HepG2 (cell line): ENCODE measurements at regions not wholly inside any gene's neighbourhood (a gene's known extent, or its start where the extent isn't known, plus 50 kb on each side); places are given as distances from the start of the nearest gene placed in this dataset.

Experiments
- ATAC-seq: fragments of 200-7000 bp; cut with Tn5 transposase; 3 replicates; pipeline ENCODE4 v1.9.1; 2020; ENCODE audit warnings: mild to moderate bottlenecking, moderate library complexity
- BruUV-seq: library from RNA; stranded (reverse); fragments of 400-500 nt; replicated peaks from 2 replicates; lab custom pipeline; 2021; lab: Mats Ljungman, UMichigan
- CTCF ChIA-PET: fragments of 300-600 bp; formaldehyde crosslinking; extraction: SDS; loops from one replicate; lab custom pipeline; 2021; ENCODE audit warnings: low total read pairs, inconsistent platforms, low intra/inter-chr PET ratio; lab: Yijun Ruan, JAX
- POLR2A ChIA-PET: fragments of 350-600 bp; sonication (Branson Sonifier 250); formaldehyde crosslinking; loops from one replicate; lab custom pipeline; 2020; ENCODE audit warnings: antibody characterized with exemption, inconsistent platforms; lab: Yijun Ruan, JAX
- DNase-seq: peaks from one replicate; pipeline ENCODE4 v3.0.0-alpha.2; 2015; ENCODE audit warnings: low spot score
- FAIRE-seq: peaks from 3 replicates; lab custom pipeline; 2011; peaks lifted over from hg19 to GRCh38; lab: Jason Lieb, UNC
- H2AFZ ChIP-seq: one replicate; pipeline ENCODE4 v1.6.1; 2011; ENCODE audit warnings: low read length, inconsistent platforms
- H3K27ac ChIP-seq: fragments of 300-600 bp; 3 replicates; pipeline ENCODE4 v1.8.0; 2011; ENCODE audit warnings: mixed run types, mild to moderate bottlenecking, mixed read lengths, low read length, inconsistent platforms; ENCODE audit not compliant: insufficient read depth; ENCODE audit errors: extremely low read length
- H3K27me3 ChIP-seq, 2 experiments: fragments of 200-600 bp in 1 of 2; 2 replicates in 1 of 2; 3 replicates in 1 of 2; pipeline versions ENCODE4 v1.6.0 to v1.8.0; 2011; ENCODE audit warnings: low read length in 2 of 2, mild to moderate bottlenecking in 2 of 2, moderate library complexity in 2 of 2, inconsistent platforms in 1 of 2; ENCODE audit not compliant: insufficient read depth in 2 of 2, control insufficient read depth in 1 of 2
- H3K36me3 ChIP-seq, 2 experiments: fragments of 200-600 bp in 1 of 2; replicated peaks in 1 of 2; 2 replicates in 1 of 2; 3 replicates in 1 of 2; pipeline versions ENCODE4 v1.5.1 to v1.8.0; 2011; ENCODE audit warnings: low read length in 2 of 2, inconsistent platforms in 1 of 2; ENCODE audit not compliant: insufficient read depth in 2 of 2, control insufficient read depth in 1 of 2
- H3K4me1 ChIP-seq: 2 replicates; pipeline ENCODE4 v1.5.1; 2012; ENCODE audit warnings: low read length, inconsistent platforms; ENCODE audit not compliant: insufficient read depth
- H3K4me2 ChIP-seq: 2 replicates; pipeline ENCODE4 v1.6.0; 2011; ENCODE audit warnings: low read depth, low read length, inconsistent platforms
- H3K4me3 ChIP-seq, 3 experiments: fragments of 200-600 bp in 1 of 3; sonication (generic), shearing (Covaris generic) in 1 of 3; replicated peaks in 1 of 3; 2 replicates each; pipeline ENCODE4 v1.5.1; 2011 to 2016; ENCODE audit warnings: low read length in 3 of 3, inconsistent platforms in 2 of 3, low read depth in 2 of 3, mild to moderate bottlenecking in 2 of 3, control low read depth in 1 of 3, mixed read lengths in 1 of 3; ENCODE audit not compliant: insufficient read depth in 1 of 3
- H3K79me2 ChIP-seq: one replicate; pipeline ENCODE4 v1.6.1; 2011; ENCODE audit warnings: low read length, inconsistent platforms; ENCODE audit not compliant: insufficient read depth
- H3K9ac ChIP-seq: 2 replicates; pipeline ENCODE4 v1.6.0; 2011; ENCODE audit warnings: mild to moderate bottlenecking, low read depth, low read length, inconsistent platforms; ENCODE audit not compliant: insufficient read depth
- H3K9me3 ChIP-seq: 2 replicates; pipeline ENCODE4 v1.5.1; 2012; ENCODE audit warnings: mild to moderate bottlenecking, low read length
- H4K20me1 ChIP-seq: 2 replicates; pipeline ENCODE4 v1.6.0; 2011; ENCODE audit warnings: inconsistent platforms, mild to moderate bottlenecking, low read length, moderate library complexity; ENCODE audit not compliant: insufficient read depth
- ATF7-NPFF ChIP-seq: sonication (generic); formaldehyde crosslinking; IDR thresholded peaks from 2 replicates; pipeline ENCODE4 v1.8.1; 2023; ENCODE audit warnings: mild to moderate bottlenecking, low read depth, missing genetic modification reagents, moderate library complexity
- E2F1 ChIP-seq: sonication (generic); formaldehyde crosslinking; IDR thresholded peaks from 2 replicates; pipeline ENCODE4 v1.5.0; 2020; ENCODE audit warnings: missing genetic modification reagents
- GFI1 ChIP-seq: sonication (generic); formaldehyde crosslinking; IDR thresholded peaks from 2 replicates; pipeline ENCODE4 v1.5.0; 2020; ENCODE audit warnings: missing genetic modification reagents, mild to moderate bottlenecking, borderline replicate concordance
- PHF21A ChIP-seq: sonication (generic); formaldehyde crosslinking; IDR thresholded peaks from 2 replicates; pipeline ENCODE4 v1.5.0; 2020; ENCODE audit warnings: mild to moderate bottlenecking, missing genetic modification reagents
- PREB ChIP-seq: sonication (generic); formaldehyde crosslinking; IDR thresholded peaks from 2 replicates; pipeline ENCODE4 v1.4.0; 2020; ENCODE audit warnings: missing genetic modification reagents
- SMARCE1 ChIP-seq: fragments of 450-650 bp; IDR thresholded peaks from 2 replicates; pipeline ENCODE4 v1.6.1; 2017; ENCODE audit warnings: borderline replicate concordance
- TP53 ChIP-seq: sonication (generic); formaldehyde crosslinking; conservative IDR thresholded peaks from 2 replicates; pipeline ENCODE4 v1.4.0; 2020; ENCODE audit warnings: missing genetic modification reagents
- ZHX2 ChIP-seq, 2 experiments: sonication (generic) in 1 of 2; formaldehyde crosslinking in 1 of 2; IDR thresholded peaks; 2 replicates each; pipeline versions ENCODE4 v1.6.1 to v1.9.0; 2014 to 2022; ENCODE audit warnings: antibody characterized with exemption in 1 of 2, borderline replicate concordance in 1 of 2, inconsistent platforms in 1 of 2, low read depth in 1 of 2, missing genetic modification reagents in 1 of 2
- WGBS: methylation state at CpG from one replicate; pipeline ENCODE4 v1.1.6; 2017; ENCODE audit warnings: low lambda C conversion rate; 5-methylcytosine and 5-hydroxymethylcytosine counted together
- in situ Hi-C: cut with HindIII; loops from 2 replicates; pipeline ENCODE4 v1.10.0; 2017; ENCODE audit warnings: low pct_unique_long_range_greater_than_20kb; ENCODE audit not compliant: extremely low pct_ligation_motif_present
- intact Hi-C: fragments of 100-400 bp; cut with micrococcal nuclease; formaldehyde crosslinking; loops from one replicate; pipeline ENCODE4 v1.10.0; 2022; ENCODE audit not compliant: unreplicated experiment

- in situ Hi-C loops: no loop called here
- Histone ChIP-seq H3K36me3 (no peaks in the 10 kb centered on the region), H3K9me3 (peaks cover 90% of the 10 kb centered on the region), H3K79me2 (no peaks in the 10 kb centered on the region), H3K27me3 (no peaks in the 10 kb centered on the region), H2AFZ (no peak overlapping the region), H3K4me3 (no peak overlapping the region), H3K9ac (no peak overlapping the region), H3K4me2 (no peak overlapping the region), H4K20me1 (no peaks in the 10 kb centered on the region), H3K4me1 (no peaks in the 10 kb centered on the region), H3K27ac (no peak overlapping the region)
- ATAC-seq (no peak), FAIRE-seq (no peak), DNase-seq (no peak)
- ChIA-PET POLR2A (no interaction called here), CTCF (no interaction called here)
- BruUV-seq: no TSS peak
- intact Hi-C loops: no loop called here
- 3% methylated on average over 1 of the region's 1 CpG for WGBS
- TF ChIP-seq TP53 (CRISPR knock-in tag) (no peak), ZHX2 (IDR thresholded peaks at IDR 0.05; ENCODE audit: low read depth) (no peak), ZHX2 (CRISPR knock-in tag; IDR thresholded peaks at IDR 0.05; ENCODE audit: borderline replicate concordance) (no peak), E2F1 (CRISPR knock-in tag) (no peak), ATF7-NPFF (no peak), PREB (CRISPR knock-in tag) (no peak), PHF21A (CRISPR knock-in tag) (no peak), GFI1 (CRISPR knock-in tag) (no peak), SMARCE1 (no peak)
These were observed 640.2 kb upstream of the KIRREL3 start for GRCh38 chr11:127640561-127641451.
